H1 (cell line): ENCODE measurements at regions not wholly inside any gene's neighbourhood (a gene's known extent, or its start where the extent isn't known, plus 50 kb on each side); places are given as distances from the start of the nearest gene placed in this dataset.

Source experiments
- CTCF ChIA-PET: fragments of 300-600 bp; sonication (Branson Sonifier 250); formaldehyde crosslinking; loops from one replicate; lab custom pipeline; 2021; ENCODE audit not compliant: partially characterized antibody; lab: Charles Lee
- POLR2A ChIA-PET: fragments of 300-600 bp; sonication (Branson Sonifier 250); formaldehyde crosslinking; loops from one replicate; lab custom pipeline; 2021; ENCODE audit warnings: inconsistent platforms; ENCODE audit not compliant: partially characterized antibody; lab: Charles Lee
- DNase-seq, 2 experiments: peaks; one replicate each; pipeline versions ENCODE4 v3.0.0 to v3.0.0-alpha.2; 2010 to 2022; ENCODE audit warnings: low spot score in 2 of 2, low read depth in 1 of 2, mixed read lengths in 1 of 2
- FAIRE-seq: peaks from 2 replicates; lab custom pipeline; 2011; peaks lifted over from hg19 to GRCh38; lab: Jason Lieb, UNC
- H2AFZ ChIP-seq: 2 replicates; pipeline ENCODE4 v1.8.1; 2012; ENCODE audit warnings: low read length, inconsistent platforms
- H2AK5ac ChIP-seq: 2 replicates; pipeline ENCODE4 v1.6.1; 2013; ENCODE audit warnings: low read depth, low read length
- H2BK120ac ChIP-seq: replicated peaks from 2 replicates; pipeline ENCODE3; 2013; ENCODE audit warnings: low read depth, low read length, inconsistent platforms
- H2BK12ac ChIP-seq: 2 replicates; pipeline ENCODE4 v1.6.1; 2013; ENCODE audit warnings: low read depth, low read length
- H2BK15ac ChIP-seq: 2 replicates; pipeline ENCODE4 v1.6.1; 2013; ENCODE audit warnings: low read length
- H2BK20ac ChIP-seq: 2 replicates; pipeline ENCODE4 v1.6.1; 2013; ENCODE audit warnings: low read length
- H2BK5ac ChIP-seq: 2 replicates; pipeline ENCODE4 v1.6.1; 2013; ENCODE audit warnings: low read depth, low read length
- H3K14ac ChIP-seq: 2 replicates; pipeline ENCODE4 v1.6.1; 2013; ENCODE audit warnings: inconsistent platforms; ENCODE audit not compliant: insufficient read length
- H3K18ac ChIP-seq: 2 replicates; pipeline ENCODE4 v1.6.1; 2013; ENCODE audit warnings: low read length; ENCODE audit errors: extremely low read depth
- H3K23ac ChIP-seq: 2 replicates; pipeline ENCODE4 v1.6.1; 2013; ENCODE audit warnings: inconsistent platforms; ENCODE audit not compliant: insufficient read length
- H3K23me2 ChIP-seq: 2 replicates; pipeline ENCODE4 v1.6.1; 2013; ENCODE audit warnings: low read depth, low read length
- H3K27ac ChIP-seq: 2 replicates; pipeline ENCODE4 v1.6.1; 2011; ENCODE audit warnings: low read depth, low read length, inconsistent platforms
- H3K27me3 ChIP-seq, 4 experiments: replicated peaks in 1 of 4; 1 replicate in 1 of 4; 2 replicates in 3 of 4; pipeline versions ENCODE4 v1.6.1 to v1.8.1; 2011 to 2013; ENCODE audit warnings: low read length in 3 of 4, mild to moderate bottlenecking in 3 of 4, inconsistent platforms in 2 of 4, mixed read lengths in 2 of 4, moderate library complexity in 1 of 4; ENCODE audit not compliant: control insufficient read depth in 3 of 4, insufficient read depth in 3 of 4; ENCODE audit errors: extremely low read depth in 1 of 4
- H3K36me3 ChIP-seq, 4 experiments: 2 replicates each; pipeline versions ENCODE4 v1.6.1 to v1.8.1; 2011 to 2013; ENCODE audit warnings: mild to moderate bottlenecking in 4 of 4, low read length in 3 of 4, moderate library complexity in 2 of 4, control low read depth in 1 of 4, inconsistent platforms in 1 of 4; ENCODE audit not compliant: insufficient read depth in 4 of 4, control insufficient read depth in 2 of 4
- H3K4ac ChIP-seq: replicated peaks from 2 replicates; pipeline ENCODE3; 2013; ENCODE audit warnings: low read length, low read depth, mixed read lengths, inconsistent platforms; ENCODE audit not compliant: insufficient read length
- H3K4me1 ChIP-seq, 4 experiments: replicated peaks in 1 of 4; 1 replicate in 1 of 4; 2 replicates in 3 of 4; pipeline versions ENCODE4 v1.6.1 to v1.8.1; 2011 to 2013; ENCODE audit warnings: low read length in 3 of 4, inconsistent platforms in 2 of 4, mixed read lengths in 1 of 4; ENCODE audit not compliant: insufficient read depth in 4 of 4, control insufficient read depth in 3 of 4
- H3K4me2 ChIP-seq, 2 experiments: 2 replicates each; pipeline versions ENCODE4 v1.6.1 to v1.8.1; 2011 to 2013; ENCODE audit warnings: low read depth in 2 of 2, low read length in 2 of 2, control low read depth in 1 of 2, inconsistent platforms in 1 of 2, mild to moderate bottlenecking in 1 of 2; ENCODE audit not compliant: insufficient read depth in 1 of 2
- H3K4me3 ChIP-seq, 4 experiments: fragments of 200-600, 300-600 bp in 1 of 4; sonication (generic), shearing (Covaris generic), sonication (Bioruptor Twin) in 1 of 4; 2 replicates each; pipeline versions ENCODE4 v1.5.1 to v1.8.1; 2011 to 2016; ENCODE audit warnings: low read length in 4 of 4, low read depth in 3 of 4, control low read depth in 2 of 4, inconsistent platforms in 2 of 4, mild to moderate bottlenecking in 2 of 4, mixed read lengths in 1 of 4, moderate library complexity in 1 of 4; ENCODE audit not compliant: insufficient read depth in 2 of 4; ENCODE audit errors: extremely low read depth in 1 of 4
- H3K56ac ChIP-seq: replicated peaks from 2 replicates; pipeline ENCODE3; 2013; ENCODE audit warnings: low read depth, mild to moderate bottlenecking, mixed read lengths, low read length, inconsistent platforms; ENCODE audit not compliant: insufficient read length
- H3K79me1 ChIP-seq: 2 replicates; pipeline ENCODE4 v1.6.1; 2013; ENCODE audit warnings: low read depth, low read length, control low read depth
- H3K79me2 ChIP-seq, 2 experiments: 2 replicates each; pipeline versions ENCODE4 v1.6.1 to v1.8.1; 2012 to 2013; ENCODE audit warnings: low read length in 2 of 2, mild to moderate bottlenecking in 2 of 2, inconsistent platforms in 1 of 2; ENCODE audit not compliant: insufficient read depth in 2 of 2, control insufficient read depth in 1 of 2
- H3K9ac ChIP-seq, 4 experiments: replicated peaks in 1 of 4; 1 replicate in 1 of 4; 2 replicates in 3 of 4; pipeline versions ENCODE4 v1.6.1 to v1.8.1; 2011 to 2013; ENCODE audit warnings: low read depth in 3 of 4, low read length in 3 of 4, control low read depth in 2 of 4, mild to moderate bottlenecking in 2 of 4, moderate library complexity in 2 of 4, inconsistent platforms in 1 of 4; ENCODE audit errors: extremely low read depth in 1 of 4
- H3K9me3 ChIP-seq, 2 experiments: 2 replicates each; pipeline versions ENCODE4 v1.6.1 to v1.8.1; 2012 to 2013; ENCODE audit warnings: mild to moderate bottlenecking in 2 of 2, moderate library complexity in 2 of 2, control low read depth in 1 of 2, inconsistent platforms in 1 of 2, low read depth in 1 of 2, low read length in 1 of 2, mixed read lengths in 1 of 2; ENCODE audit not compliant: insufficient read depth in 2 of 2
- H4K20me1 ChIP-seq, 2 experiments: replicated peaks in 1 of 2; 2 replicates each; pipeline versions ENCODE3 to v1.8.1; 2011 to 2013; ENCODE audit warnings: inconsistent platforms in 2 of 2, low read length in 2 of 2, mild to moderate bottlenecking in 1 of 2; ENCODE audit not compliant: insufficient read depth in 2 of 2, control insufficient read depth in 1 of 2
- H4K5ac ChIP-seq: 2 replicates; pipeline ENCODE4 v1.6.1; 2013; ENCODE audit warnings: low read length, low read depth, mixed read lengths, inconsistent platforms; ENCODE audit not compliant: insufficient read length
- H4K8ac ChIP-seq: 2 replicates; pipeline ENCODE4 v1.8.0; 2013; ENCODE audit warnings: mild to moderate bottlenecking, moderate library complexity, low read length, inconsistent platforms; ENCODE audit not compliant: insufficient read depth; ENCODE audit errors: extremely low read depth
- H4K91ac ChIP-seq: replicated peaks from 2 replicates; pipeline ENCODE3; 2013; ENCODE audit warnings: low read length, mixed read lengths, inconsistent platforms; ENCODE audit not compliant: insufficient read length
- GABPA ChIP-seq: IDR thresholded peaks from 2 replicates; pipeline ENCODE4 v1.6.1; 2011; ENCODE audit warnings: mild to moderate bottlenecking, low read length, moderate library complexity, borderline replicate concordance; ENCODE audit not compliant: insufficient read depth
- HDAC2 ChIP-seq, 2 experiments: fragments of 300-600 bp in 1 of 2; sonication (generic) in 1 of 2; IDR thresholded peaks; 2 replicates each; pipeline ENCODE4 v1.6.1; 2011 to 2012; ENCODE audit warnings: low read depth in 2 of 2, low read length in 2 of 2, mild to moderate bottlenecking in 2 of 2, moderate library complexity in 2 of 2, borderline replicate concordance in 1 of 2, inconsistent platforms in 1 of 2
- KDM4A ChIP-seq: IDR thresholded peaks from one replicate; pipeline ENCODE4 v1.7.1; 2012; ENCODE audit warnings: low read depth, mild to moderate bottlenecking, moderate library complexity, low read length, inconsistent platforms; ENCODE audit not compliant: severe bottlenecking
- POLR2A ChIP-seq, 2 experiments: IDR thresholded peaks; 1 replicate in 1 of 2; 2 replicates in 1 of 2; pipeline ENCODE4 v1.6.1; 2011; ENCODE audit warnings: low read depth in 2 of 2, low read length in 2 of 2, mild to moderate bottlenecking in 2 of 2; ENCODE audit errors: control extremely low read depth in 1 of 2
- RNF2 ChIP-seq: fragments of 200-900, 300-1000 bp; sonication (generic); IDR thresholded peaks from 2 replicates; pipeline ENCODE4 v1.7.1; 2016; ENCODE audit warnings: borderline replicate concordance, low read depth, mild to moderate bottlenecking, antibody characterized with exemption, low read length; ENCODE audit not compliant: poor library complexity, severe bottlenecking; ENCODE audit errors: missing control alignments
- SAP30 ChIP-seq: fragments of 300-600 bp; sonication (generic); IDR thresholded peaks from 2 replicates; pipeline ENCODE4 v1.7.1; 2012; ENCODE audit warnings: low read length, moderate library complexity, mild to moderate bottlenecking, inconsistent platforms; ENCODE audit not compliant: insufficient read depth, insufficient replicate concordance
- SP1 ChIP-seq: IDR thresholded peaks from 2 replicates; pipeline ENCODE4 v1.6.1; 2011; ENCODE audit warnings: low read depth, low read length
- SP4 ChIP-seq: IDR thresholded peaks from 2 replicates; pipeline ENCODE4 v1.6.1; 2012; ENCODE audit warnings: low read length, inconsistent platforms
- TBP ChIP-seq: IDR thresholded peaks from 2 replicates; pipeline ENCODE4 v1.6.1; 2011; ENCODE audit warnings: low read depth, low read length, improper control_type of control experiment
- TEAD4 ChIP-seq: IDR thresholded peaks from 2 replicates; pipeline ENCODE4 v1.6.1; 2012; ENCODE audit warnings: low read depth, low read length, inconsistent platforms, mixed read lengths
- USF2 ChIP-seq: IDR thresholded peaks from 2 replicates; pipeline ENCODE4 v1.6.1; 2011; ENCODE audit warnings: low read length, improper control_type of control experiment
- YY1 ChIP-seq: IDR thresholded peaks from 2 replicates; pipeline ENCODE4 v1.6.1; 2011; ENCODE audit warnings: low read depth, mild to moderate bottlenecking, low read length
- ZNF274 ChIP-seq: IDR thresholded peaks from 2 replicates; pipeline ENCODE4 v1.7.0; 2012; ENCODE audit warnings: low read length, borderline replicate concordance; ENCODE audit errors: extremely low read depth
- WGBS, 2 experiments: shearing (Covaris generic) in 1 of 2; methylation state at CpG; one replicate each; pipeline versions ENCODE4 v1.1.6 to v1.1.7; 2013 to 2015; ENCODE audit warnings: low lambda C conversion rate in 2 of 2, mixed read lengths in 2 of 2, inconsistent platforms in 1 of 2, low coverage in 1 of 2, missing lambda C conversion rate in 1 of 2; ENCODE audit not compliant: insufficient replicate concordance in 2 of 2, insufficient coverage in 1 of 2, insufficient read length in 1 of 2; ENCODE audit errors: extremely low coverage in 1 of 2, missing lambda C conversion rate in 1 of 2; 5-methylcytosine and 5-hydroxymethylcytosine counted together

- H3K56ac ChIP-seq = no peak overlapping the region
- H3K4me2 ChIP-seq = no peak overlapping the region
- no peak overlapping the region for H4K8ac ChIP-seq
- no peak overlapping the region for H3K4me3 ChIP-seq
- H2BK120ac ChIP-seq = no peak overlapping the region
- no peaks in the 10 kb centered on the region for H3K79me2 ChIP-seq
- no peaks in the 10 kb centered on the region for H3K27me3 ChIP-seq
- no peak overlapping the region for H3K4ac ChIP-seq
- peaks cover 0 to 3% of the 10 kb centered on the region in 2 experiments for H4K20me1 ChIP-seq
- no peaks in the 10 kb centered on the region for H3K36me3 ChIP-seq
- FAIRE-seq (no peak), DNase-seq (no peak)
- no peak overlapping the region for H2BK15ac ChIP-seq
- CTCF ChIA-PET = interaction anchor here (1.3 to 1.9 kb wide), 3 partner anchors 8 to 37 kb away, joined by 4 to 7 read pairs (median 4); no protein-coding TSS in a partner anchor
- POLR2A ChIA-PET = no interaction called here
- H3K14ac ChIP-seq = no peak overlapping the region
- H3K23me2 ChIP-seq = peaks cover 3% of the 10 kb centered on the region; the same call in 1 of the 2 replicates
- no peaks in the 10 kb centered on the region for H3K79me1 ChIP-seq
- H2AFZ ChIP-seq = no peak overlapping the region
- no peak overlapping the region for H2BK20ac ChIP-seq
- H4K5ac ChIP-seq = no peak overlapping the region
- H4K91ac ChIP-seq = no peak overlapping the region
- H2BK5ac ChIP-seq = no peak overlapping the region
- no peak overlapping the region for H3K27ac ChIP-seq
- 88% methylated on average over 14 of the region's 14 CpGs; no CpG with 5 or more reads in 1 of the 2 experiments for WGBS, 2 experiments
- H3K4me1 ChIP-seq = peaks cover 0 to 4% (median 3%) of the 10 kb centered on the region in 4 experiments; a peak in 3 of 7 replicates
- no peak overlapping the region for H3K9ac ChIP-seq
- no peak overlapping the region for H2AK5ac ChIP-seq
- no peak overlapping the region for H3K23ac ChIP-seq
- no peak overlapping the region for H2BK12ac ChIP-seq
- no peak overlapping the region for H3K18ac ChIP-seq
- no peaks in the 10 kb centered on the region for H3K9me3 ChIP-seq
- TF ChIP-seq SP4 = no peak
- no peak for TF ChIP-seq GABPA
- no peak for TF ChIP-seq ZNF274
- TF ChIP-seq SAP30 = no peak
- no peak for TF ChIP-seq POLR2A (IDR thresholded peaks at IDR 0.05; ENCODE audit: control extremely low read depth in 1 of 2, low read depth in 2 of 2, low read length in 2 of 2)
- no peak for TF ChIP-seq TEAD4
- TF ChIP-seq USF2 = no peak
- no peak for TF ChIP-seq YY1
- no peak for TF ChIP-seq SP1
- TF ChIP-seq RNF2 = no peak
- TF ChIP-seq TBP = no peak
- TF ChIP-seq KDM4A = no peak
- TF ChIP-seq HDAC2 (IDR thresholded peaks at IDR 0.05; ENCODE audit: borderline replicate concordance in 1 of 2, low read depth in 2 of 2, low read length in 2 of 2) = no peak
These were observed 56.9 kb upstream of the ID2 start for GRCh38 chr2:8624855-8625398.
